GM12878 (cell line): ENCODE measurements at regions not wholly inside any gene's neighbourhood (a gene's known extent, or its start where the extent isn't known, plus 50 kb on each side); places are given as distances from the start of the nearest gene placed in this dataset.

Experiments
- ATAC-seq: fragments of 200-7000 bp; cut with Tn5 transposase; 3 replicates; pipeline ENCODE4 v1.9.1; 2020; ENCODE audit warnings: mild to moderate bottlenecking, moderate library complexity
- BruUV-seq: library from RNA; stranded (reverse); fragments of 400-500 nt; replicated peaks from 2 replicates; lab custom pipeline; 2021; lab: Mats Ljungman, UMichigan
- CTCF ChIA-PET: fragments of 300-600 bp; sonication (Branson Sonifier 250); formaldehyde crosslinking; extraction: SDS; loops from one replicate; lab custom pipeline; 2021; ENCODE audit warnings: inconsistent platforms; lab: Yijun Ruan, JAX
- POLR2A ChIA-PET: fragments of 350-600 bp; formaldehyde crosslinking; extraction: SDS; loops from one replicate; lab custom pipeline; 2021; ENCODE audit warnings: inconsistent platforms; lab: Charles Lee
- RAD21 ChIA-PET: fragments of 300-600 bp; sonication (Branson Sonifier 250); formaldehyde crosslinking; loops from one replicate; lab custom pipeline; 2023; ENCODE audit warnings: antibody characterized with exemption; ENCODE audit not compliant: unreplicated experiment; lab: Charles Lee
- SMC1A ChIA-PET: fragments of 300-600 bp; sonication (Branson Sonifier 250); formaldehyde crosslinking; loops from one replicate; lab custom pipeline; 2023; ENCODE audit not compliant: unreplicated experiment, uncharacterized antibody; lab: Charles Lee
- DNase-seq: peaks from one replicate; pipeline ENCODE4 v3.0.0-alpha.2; 2011; ENCODE audit warnings: low read depth, low spot score
- FAIRE-seq: peaks from 3 replicates; lab custom pipeline; 2011; peaks lifted over from hg19 to GRCh38; lab: Jason Lieb, UNC
- H2AFZ ChIP-seq: 2 replicates; pipeline ENCODE4 v1.6.0; 2011; ENCODE audit warnings: low read depth, low read length, control low read depth; ENCODE audit not compliant: control insufficient read depth
- H3K27ac ChIP-seq: 2 replicates; pipeline ENCODE4 v1.5.1; 2011; ENCODE audit warnings: control low read depth; ENCODE audit not compliant: control insufficient read depth, insufficient read depth
- H3K27me3 ChIP-seq, 2 experiments: replicated peaks in 1 of 2; 2 replicates each; pipeline versions ENCODE4 v1.6.0 to v1.6.1; 2011; ENCODE audit warnings: low read length in 1 of 2; ENCODE audit not compliant: control insufficient read depth in 2 of 2, insufficient read depth in 2 of 2
- H3K36me3 ChIP-seq, 2 experiments: 2 replicates each; pipeline ENCODE4 v1.5.1; 2011; ENCODE audit warnings: low read length in 1 of 2; ENCODE audit not compliant: control insufficient read depth in 2 of 2, insufficient read depth in 2 of 2
- H3K4me1 ChIP-seq: 2 replicates; pipeline ENCODE4 v1.6.1; 2011; ENCODE audit warnings: mild to moderate bottlenecking, low read length, moderate library complexity, mixed read lengths; ENCODE audit not compliant: control insufficient read depth, insufficient read depth
- H3K4me2 ChIP-seq: 2 replicates; pipeline ENCODE4 v1.6.0; 2011; ENCODE audit warnings: control low read depth; ENCODE audit not compliant: control insufficient read depth, insufficient read depth
- H3K4me3 ChIP-seq: fragments of 200-600 bp; sonication (generic); 2 replicates; pipeline ENCODE4 v1.5.1; 2016
- H3K79me2 ChIP-seq: 2 replicates; pipeline ENCODE4 v1.6.0; 2011; ENCODE audit warnings: low read length; ENCODE audit not compliant: control insufficient read depth, insufficient read depth
- H3K9ac ChIP-seq: 2 replicates; pipeline ENCODE4 v1.8.0; 2011; ENCODE audit warnings: low read length, control low read depth, mixed read lengths; ENCODE audit not compliant: control insufficient read depth, insufficient read depth
- H3K9me3 ChIP-seq: replicated peaks from 3 replicates; pipeline ENCODE4 v1.5.1; 2011; ENCODE audit warnings: mild to moderate bottlenecking, low read length; ENCODE audit not compliant: control insufficient read depth, insufficient read depth
- H4K20me1 ChIP-seq: 2 replicates; pipeline ENCODE4 v1.6.0; 2011; ENCODE audit not compliant: control insufficient read depth, insufficient read depth
- CEBPB ChIP-seq, 2 experiments: fragments of 150-350 bp in 1 of 2; IDR thresholded peaks; 2 replicates each; pipeline ENCODE4 v1.6.1; 2012 to 2014; ENCODE audit warnings: low read depth in 2 of 2, low read length in 2 of 2, borderline replicate concordance in 1 of 2, inconsistent platforms in 1 of 2
- EED ChIP-seq: sonication (generic); IDR thresholded peaks from 2 replicates; pipeline ENCODE4 v1.6.1; 2016; ENCODE audit warnings: antibody characterized with exemption, low read depth
- MYC ChIP-seq: IDR thresholded peaks from 2 replicates; pipeline ENCODE4 v1.6.1; 2011; ENCODE audit warnings: mild to moderate bottlenecking, low read length, moderate library complexity, inconsistent platforms; ENCODE audit not compliant: insufficient read depth, insufficient replicate concordance, insufficient read length, severe bottlenecking
- RB1 ChIP-seq: fragments of 450-650 bp; formaldehyde crosslinking; IDR thresholded peaks from 2 replicates; pipeline ENCODE4 v1.6.1; 2017; ENCODE audit warnings: mild to moderate bottlenecking, borderline replicate concordance
- SIN3A ChIP-seq: IDR thresholded peaks from 2 replicates; pipeline ENCODE4 v1.6.1; 2012; ENCODE audit warnings: low read depth, low read length, improper control_type of control experiment
- SMAD5 ChIP-seq: IDR thresholded peaks from 2 replicates; pipeline ENCODE4 v1.6.1; 2016; ENCODE audit warnings: antibody characterized with exemption, low read depth
- ZNF384 ChIP-seq: IDR thresholded peaks from 2 replicates; pipeline ENCODE4 v1.6.1; 2012; ENCODE audit warnings: low read depth, mild to moderate bottlenecking, low read length, improper control_type of control experiment, borderline replicate concordance
- WGBS: methylation state at CpG from one replicate; pipeline ENCODE4 v1.1.6; 2016; ENCODE audit warnings: low lambda C conversion rate; ENCODE audit not compliant: insufficient replicate concordance, insufficient coverage; ENCODE audit errors: missing lambda C conversion rate; 5-methylcytosine and 5-hydroxymethylcytosine counted together
- in situ Hi-C: fragments of 300-500 bp; cut with MboI; formaldehyde crosslinking; loops from 9 replicates; pipeline ENCODE4 v1.14.3; 2018; ENCODE audit warnings: mixed read lengths
- intact Hi-C: fragments of 100-400 bp; cut with micrococcal nuclease; formaldehyde crosslinking; loops from one replicate; pipeline ENCODE4 v1.14.2; 2022; ENCODE audit not compliant: unreplicated experiment
- TF ChIP-seq, protein P1 (sequence below): IDR thresholded peaks from 2 replicates; pipeline ENCODE4 v1.6.1; 2011; ENCODE audit warnings: low read depth, mild to moderate bottlenecking, low read length, moderate library complexity, borderline replicate concordance; ENCODE audit errors: extremely low read depth

DNA sequence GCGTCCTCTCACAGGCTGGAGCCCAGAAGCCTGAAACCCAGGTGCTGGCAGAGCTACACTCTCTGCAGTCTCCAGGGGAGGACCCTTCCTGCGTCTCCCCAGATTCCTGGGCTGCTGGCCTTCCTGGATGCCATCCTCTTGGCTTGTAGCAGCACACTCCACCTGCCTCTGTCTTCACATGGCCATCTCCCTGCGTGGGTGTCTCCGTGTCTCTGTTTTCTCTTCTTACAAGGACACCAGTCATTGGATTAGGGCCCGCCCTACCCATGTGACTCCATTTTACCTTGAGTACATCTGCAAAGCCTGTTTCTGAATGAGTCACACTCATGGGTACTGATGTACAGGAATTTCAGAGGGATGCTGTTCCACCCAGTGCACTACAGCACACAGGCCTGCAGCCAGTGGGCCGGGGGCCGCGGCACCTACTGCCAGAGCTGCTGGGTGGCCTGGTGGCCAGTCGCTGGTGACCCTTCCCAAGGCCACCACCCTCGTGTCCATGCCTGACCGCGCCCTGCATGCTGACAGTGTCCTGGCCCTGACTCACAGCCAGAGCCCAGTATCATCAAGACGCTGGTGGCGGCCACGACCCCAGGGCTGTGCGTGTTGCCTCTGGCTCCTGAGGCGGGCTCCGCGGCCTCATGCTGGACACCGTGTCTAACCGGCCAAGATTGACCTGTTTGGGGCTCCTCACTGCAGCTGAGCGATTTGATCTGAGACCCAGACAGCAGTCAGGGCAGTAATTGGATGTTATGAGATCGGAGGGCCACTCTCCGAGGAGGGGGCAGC lies 63.6 kb upstream of the NKX1-1 start:
- H3K79me2 ChIP-seq, result no peaks in the 10 kb centered on the region
- H2AFZ ChIP-seq, result no peak overlapping the region
- H3K36me3 ChIP-seq, result no peaks in the 10 kb centered on the region
- DNase-seq (no peak), FAIRE-seq (no peak), ATAC-seq (no peak)
- no peak overlapping the region for H3K9ac ChIP-seq
- WGBS, result 64% methylated on average over 22 of the region's 24 CpGs
- ChIA-PET SMC1A (no interaction called here), POLR2A (no interaction called here), RAD21 (no interaction called here), CTCF (no interaction called here)
- intact Hi-C loops, result no loop called here
- in situ Hi-C loops, result loop anchor here (10.0 kb wide), 2 partner anchors 65 to 1055 kb away; partner anchors contain the start of gene NKX1-1
- H4K20me1 ChIP-seq, result no peaks in the 10 kb centered on the region
- H3K27ac ChIP-seq, result no peak overlapping the region
- no peaks in the 10 kb centered on the region for H3K4me1 ChIP-seq
- no peak for TF ChIP-seq CEBPB (IDR thresholded peaks at IDR 0.05; ENCODE audit: borderline replicate concordance in 1 of 2, low read depth in 2 of 2, low read length in 2 of 2)
- TF ChIP-seq ZNF384, result no peak
- no peak for TF ChIP-seq SIN3A
- no peak for TF ChIP-seq SMAD5
- TF ChIP-seq, protein P1, sequence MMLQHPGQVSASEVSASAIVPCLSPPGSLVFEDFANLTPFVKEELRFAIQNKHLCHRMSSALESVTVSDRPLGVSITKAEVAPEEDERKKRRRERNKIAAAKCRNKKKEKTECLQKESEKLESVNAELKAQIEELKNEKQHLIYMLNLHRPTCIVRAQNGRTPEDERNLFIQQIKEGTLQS, result no peak
- no peak for TF ChIP-seq RB1
- no peak for TF ChIP-seq EED
- TF ChIP-seq MYC, result no peak
- no TSS peak for BruUV-seq
- H3K9me3 ChIP-seq, result no peaks in the 10 kb centered on the region; the same call in 2 of the 3 replicates
- no peak overlapping the region for H3K4me2 ChIP-seq
- no peaks in the 10 kb centered on the region for H3K27me3 ChIP-seq
- H3K4me3 ChIP-seq, result no peak overlapping the region
